Right lobe of liver (tissue), 6 donors: ENCODE measurements at regions not wholly inside any gene's neighbourhood (a gene's known extent, or its start where the extent isn't known, plus 50 kb on each side); places are given as distances from the start of the nearest gene placed in this dataset.

Experiments used
- ATAC-seq, 4 donors: fragments of 200-7000 bp; cut with Tn5 transposase; one replicate each; pipeline ENCODE4 v1.9.1; 2020; ENCODE audit warnings: mild to moderate bottlenecking in 4 of 4, moderate library complexity in 4 of 4
- DNase-seq, 3 donors: peaks; one replicate each; pipeline ENCODE4 v3.0.0-alpha.2; 2020
- H3K27ac ChIP-seq, 3 donors: fragments of 200-600 bp; one replicate each; pipeline ENCODE4 v1.8.0; 2022
- H3K27me3 ChIP-seq, 2 donors: fragments of 200-600 bp; one replicate each; pipeline ENCODE4 v1.8.0; 2022
- H3K36me3 ChIP-seq, 4 donors: fragments of 200-600 bp; sonication (generic) in 1 of 4; one replicate each; pipeline versions ENCODE4 v1.5.1 to v1.8.0; 2017 to 2022; ENCODE audit warnings: control low read depth in 1 of 4
- H3K4me1 ChIP-seq, 4 donors: fragments of 200-600 bp; sonication (generic) in 1 of 4; one replicate each; pipeline versions ENCODE4 v1.5.1 to v1.8.0; 2017 to 2022; ENCODE audit warnings: control low read depth in 1 of 4
- H3K4me3 ChIP-seq, 3 donors: fragments of 200-600 bp; one replicate each; pipeline ENCODE4 v1.8.0; 2022
- H3K9me3 ChIP-seq, 4 donors: fragments of 200-600 bp; sonication (generic) in 1 of 4; one replicate each; pipeline versions ENCODE4 v1.5.1 to v1.8.0; 2017 to 2022; ENCODE audit warnings: control low read depth in 1 of 4
- CTCF ChIP-seq, 4 donors: fragments of 200-600 bp in 3 of 4; fragments of 450-650 bp in 1 of 4; IDR thresholded peaks; one replicate each; pipeline versions ENCODE4 v1.5.1 to v1.8.0; 2016 to 2022; ENCODE audit warnings: antibody characterized with exemption in 4 of 4, mild to moderate bottlenecking in 2 of 4
- POLR2A ChIP-seq: fragments of 450-650 bp; IDR thresholded peaks from one replicate; pipeline ENCODE4 v1.6.1; 2017; ENCODE audit warnings: antibody characterized with exemption, mild to moderate bottlenecking
- WGBS: methylation state at CpG from one replicate; pipeline ENCODE4 v1.1.6; 2018; ENCODE audit warnings: low coverage, low lambda C conversion rate; ENCODE audit not compliant: insufficient coverage; ENCODE audit errors: missing lambda C conversion rate; 5-methylcytosine and 5-hydroxymethylcytosine counted together
- intact Hi-C, 2 donors: fragments of 100-400 bp; cut with DNase I; formaldehyde crosslinking; loops; one replicate each; pipeline versions ENCODE4 v1.11.2 to v1.14.1; 2022
- donor health status: DM: no; HTN: yes; CAD: no.
- donor health status: DM: no; HTN: no; CAD: no.
- donor health status: DM: no; HTN: no; CAD: no.
- donor health status: DM: no; HTN: yes; CAD: no.
- donor health status: DM: no; HTN: yes; CAD: no.

- Histone ChIP-seq H3K4me1 (no peaks in the 10 kb centered on the region), H3K36me3 (no peaks in the 10 kb centered on the region), H3K4me3 (no peak overlapping the region), H3K27me3 (no peaks in the 10 kb centered on the region), H3K27ac (no peak overlapping the region), H3K9me3 (no peaks in the 10 kb centered on the region)
- ATAC-seq (no peak), DNase-seq (no peak)
- 71% methylated on average over 2 of the region's 2 CpGs for WGBS
- intact Hi-C loops, result no loop called here
- TF ChIP-seq POLR2A (no peak), CTCF (IDR thresholded peaks at IDR 0.05) (no peak)
These were observed 464.9 kb downstream of the GRXCR1 start for GRCh38 chr4:43357252-43357974.

GRCh38 chr4:43360296-43360695, 467.8 kb downstream of the GRXCR1 start:
- Histone ChIP-seq H3K9me3 (no peaks in the 10 kb centered on the region), H3K36me3 (no peaks in the 10 kb centered on the region), H3K27me3 (no peaks in the 10 kb centered on the region), H3K4me1 (no peaks in the 10 kb centered on the region), H3K27ac (no peak overlapping the region), H3K4me3 (no peak overlapping the region)
- no peak for DNase-seq
- 24% methylated on average over 2 of the region's 2 CpGs for WGBS
- intact Hi-C loops, result no loop called here
- ATAC-seq, result no peak
- no peak for TF ChIP-seq CTCF (IDR thresholded peaks at IDR 0.05)
- TF ChIP-seq POLR2A, result no peak

- TF ChIP-seq POLR2A, result no peak
- no peak for TF ChIP-seq CTCF (IDR thresholded peaks at IDR 0.05)
- no peaks in the 10 kb centered on the region for H3K4me1 ChIP-seq
- no peaks in the 10 kb centered on the region for H3K36me3 ChIP-seq
- WGBS, result 71% methylated on average over 1 of the region's 1 CpG
- no peak for ATAC-seq
- no peak overlapping the region for H3K27ac ChIP-seq
- H3K4me3 ChIP-seq, result no peak overlapping the region
- no peaks in the 10 kb centered on the region for H3K27me3 ChIP-seq
- no peaks in the 10 kb centered on the region for H3K9me3 ChIP-seq
- intact Hi-C loops, result no loop called here
- no peak for DNase-seq
These were observed 470.5 kb downstream of the GRXCR1 start for GRCh38 chr4:43362875-43363636.

GRCh38 chr4:43369036-43369594, 476.6 kb downstream of the GRXCR1 start:
- 39% methylated on average over 4 of the region's 4 CpGs for WGBS
- Histone ChIP-seq H3K27ac (no peak overlapping the region), H3K4me3 (no peak overlapping the region), H3K9me3 (no peaks in the 10 kb centered on the region), H3K4me1 (no peaks in the 10 kb centered on the region), H3K27me3 (no peaks in the 10 kb centered on the region), H3K36me3 (no peaks in the 10 kb centered on the region)
- DNase-seq (no peak), ATAC-seq (no peak)
- intact Hi-C loops, result no loop called here
- TF ChIP-seq CTCF (IDR thresholded peaks at IDR 0.05), result no peak
- TF ChIP-seq POLR2A, result no peak
